Peyer's patch (tissue), 4 donors: ENCODE measurements at regions not wholly inside any gene's neighbourhood (a gene's known extent, or its start where the extent isn't known, plus 50 kb on each side); places are given as distances from the start of the nearest gene placed in this dataset.

Experiments
- POLR2A ChIP-seq, 2 donors: fragments of 450-650 bp; IDR thresholded peaks; one replicate each; pipeline ENCODE4 v1.5.1; 2017; ENCODE audit warnings: antibody characterized with exemption in 2 of 2, mild to moderate bottlenecking in 2 of 2, moderate library complexity in 2 of 2
- TF ChIP-seq, protein P1 (sequence below), 6 experiments: fragments of 450-650 bp in 4 of 6; fragments of 200-600 bp in 2 of 6; sonication (generic) in 1 of 6; IDR thresholded peaks; one replicate each; pipeline ENCODE4 v1.5.1; 2017 to 2019; ENCODE audit warnings: antibody characterized with exemption in 6 of 6, mild to moderate bottlenecking in 3 of 6, moderate library complexity in 1 of 6

DNA sequence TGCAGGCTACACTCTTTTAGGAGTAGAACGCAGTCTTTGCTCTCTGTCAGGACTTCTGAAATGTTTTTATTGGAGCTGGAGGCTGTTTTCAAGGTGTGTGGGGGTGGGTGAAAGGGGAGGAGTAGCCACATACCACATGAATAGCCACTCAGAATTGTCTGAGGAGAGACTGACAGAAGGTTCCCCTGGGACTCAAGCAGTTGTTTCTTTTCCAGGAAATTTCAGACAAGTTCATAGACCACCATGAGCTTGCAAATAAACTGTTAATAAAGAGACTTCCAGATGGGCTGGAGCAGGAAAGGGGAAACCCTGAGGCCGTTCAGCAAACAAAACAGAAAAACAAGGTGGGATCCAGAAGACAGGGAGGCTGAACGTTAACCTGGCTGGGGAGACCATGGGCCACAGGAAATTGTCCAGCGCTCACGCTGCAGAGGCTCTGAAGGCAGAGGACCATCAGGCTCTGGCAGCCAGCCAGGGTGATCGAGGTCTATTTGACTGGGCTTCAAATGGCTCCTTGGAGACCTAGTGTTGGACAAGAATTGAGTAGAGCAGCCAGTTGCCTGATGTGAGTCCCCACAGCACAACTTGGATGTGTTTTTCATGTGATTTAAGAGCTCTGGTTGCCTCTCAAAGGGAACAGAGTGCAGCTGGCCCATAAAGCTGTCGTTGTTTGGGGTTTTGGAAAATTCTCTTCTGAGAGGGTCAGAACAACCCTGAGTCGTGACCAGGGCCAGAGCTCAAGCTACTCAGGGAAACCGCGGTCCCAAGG lies 159.2 kb upstream of the RAI14 start:
- TF ChIP-seq, protein P1, sequence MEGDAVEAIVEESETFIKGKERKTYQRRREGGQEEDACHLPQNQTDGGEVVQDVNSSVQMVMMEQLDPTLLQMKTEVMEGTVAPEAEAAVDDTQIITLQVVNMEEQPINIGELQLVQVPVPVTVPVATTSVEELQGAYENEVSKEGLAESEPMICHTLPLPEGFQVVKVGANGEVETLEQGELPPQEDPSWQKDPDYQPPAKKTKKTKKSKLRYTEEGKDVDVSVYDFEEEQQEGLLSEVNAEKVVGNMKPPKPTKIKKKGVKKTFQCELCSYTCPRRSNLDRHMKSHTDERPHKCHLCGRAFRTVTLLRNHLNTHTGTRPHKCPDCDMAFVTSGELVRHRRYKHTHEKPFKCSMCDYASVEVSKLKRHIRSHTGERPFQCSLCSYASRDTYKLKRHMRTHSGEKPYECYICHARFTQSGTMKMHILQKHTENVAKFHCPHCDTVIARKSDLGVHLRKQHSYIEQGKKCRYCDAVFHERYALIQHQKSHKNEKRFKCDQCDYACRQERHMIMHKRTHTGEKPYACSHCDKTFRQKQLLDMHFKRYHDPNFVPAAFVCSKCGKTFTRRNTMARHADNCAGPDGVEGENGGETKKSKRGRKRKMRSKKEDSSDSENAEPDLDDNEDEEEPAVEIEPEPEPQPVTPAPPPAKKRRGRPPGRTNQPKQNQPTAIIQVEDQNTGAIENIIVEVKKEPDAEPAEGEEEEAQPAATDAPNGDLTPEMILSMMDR (IDR thresholded peaks at IDR 0.05), result no peak
- no peak for TF ChIP-seq POLR2A (IDR thresholded peaks at IDR 0.05)
